ENCODE measurements at regions not wholly inside any gene's neighbourhood (a gene's known extent, or its start where the extent isn't known, plus 50 kb on each side); places are given as distances from the start of the nearest gene placed in this dataset.

DNA sequence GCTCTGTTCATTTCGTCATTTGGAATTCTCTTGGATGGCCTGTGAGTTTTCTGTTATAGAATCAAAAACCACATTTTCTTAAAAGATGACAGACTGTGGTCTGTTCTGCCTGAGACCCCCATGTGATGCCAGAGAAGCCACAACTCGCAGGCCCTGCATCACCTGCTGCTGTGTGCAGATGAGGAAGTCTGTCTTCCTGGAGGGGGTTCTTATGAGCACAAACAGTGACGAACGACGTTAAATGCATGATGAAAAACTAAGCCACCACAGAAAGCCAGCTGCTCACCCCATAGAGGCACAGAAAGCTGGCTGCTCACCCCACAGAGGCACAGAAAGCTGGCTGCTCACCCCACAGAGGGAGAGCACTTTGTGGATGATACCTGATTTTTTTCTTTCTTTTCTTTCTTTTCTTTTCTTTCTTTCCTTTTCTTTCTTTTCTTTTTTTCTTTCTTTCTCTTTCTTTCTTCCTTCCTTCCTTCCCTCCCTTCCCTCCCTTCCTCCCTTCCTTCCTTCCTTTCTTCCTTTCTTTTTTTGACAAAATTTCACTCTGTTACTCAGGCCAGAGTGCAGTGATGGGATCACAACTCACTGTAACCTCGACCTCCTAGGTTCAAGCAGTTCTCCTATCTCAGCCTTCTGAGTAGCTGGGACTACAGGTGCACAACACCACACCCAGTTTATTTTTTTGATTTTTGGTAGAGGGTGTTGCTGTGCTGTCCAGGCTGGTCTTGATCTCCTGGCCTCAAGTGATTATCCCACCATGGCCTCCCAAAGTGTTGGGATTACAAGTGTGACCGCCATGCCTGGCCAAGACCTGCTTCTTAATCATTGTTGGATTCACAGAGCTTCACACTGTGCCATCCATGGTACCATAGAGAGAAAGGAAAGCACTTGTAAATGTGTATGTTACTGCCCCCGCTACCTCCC, 1191.4 kb downstream of the UQCRFS1 start:
- no peak for DNase-seq (ENCODE audit: extremely low read depth, low read depth)
- TF ChIP-seq, protein P1, sequence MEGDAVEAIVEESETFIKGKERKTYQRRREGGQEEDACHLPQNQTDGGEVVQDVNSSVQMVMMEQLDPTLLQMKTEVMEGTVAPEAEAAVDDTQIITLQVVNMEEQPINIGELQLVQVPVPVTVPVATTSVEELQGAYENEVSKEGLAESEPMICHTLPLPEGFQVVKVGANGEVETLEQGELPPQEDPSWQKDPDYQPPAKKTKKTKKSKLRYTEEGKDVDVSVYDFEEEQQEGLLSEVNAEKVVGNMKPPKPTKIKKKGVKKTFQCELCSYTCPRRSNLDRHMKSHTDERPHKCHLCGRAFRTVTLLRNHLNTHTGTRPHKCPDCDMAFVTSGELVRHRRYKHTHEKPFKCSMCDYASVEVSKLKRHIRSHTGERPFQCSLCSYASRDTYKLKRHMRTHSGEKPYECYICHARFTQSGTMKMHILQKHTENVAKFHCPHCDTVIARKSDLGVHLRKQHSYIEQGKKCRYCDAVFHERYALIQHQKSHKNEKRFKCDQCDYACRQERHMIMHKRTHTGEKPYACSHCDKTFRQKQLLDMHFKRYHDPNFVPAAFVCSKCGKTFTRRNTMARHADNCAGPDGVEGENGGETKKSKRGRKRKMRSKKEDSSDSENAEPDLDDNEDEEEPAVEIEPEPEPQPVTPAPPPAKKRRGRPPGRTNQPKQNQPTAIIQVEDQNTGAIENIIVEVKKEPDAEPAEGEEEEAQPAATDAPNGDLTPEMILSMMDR (IDR thresholded peaks at IDR 0.05; ENCODE audit: low read depth, low read length, missing control alignments): no peak
- H3K4me3 ChIP-seq (replicated peaks; ENCODE audit: low read depth, low read length): no peak overlapping the region

DNA sequence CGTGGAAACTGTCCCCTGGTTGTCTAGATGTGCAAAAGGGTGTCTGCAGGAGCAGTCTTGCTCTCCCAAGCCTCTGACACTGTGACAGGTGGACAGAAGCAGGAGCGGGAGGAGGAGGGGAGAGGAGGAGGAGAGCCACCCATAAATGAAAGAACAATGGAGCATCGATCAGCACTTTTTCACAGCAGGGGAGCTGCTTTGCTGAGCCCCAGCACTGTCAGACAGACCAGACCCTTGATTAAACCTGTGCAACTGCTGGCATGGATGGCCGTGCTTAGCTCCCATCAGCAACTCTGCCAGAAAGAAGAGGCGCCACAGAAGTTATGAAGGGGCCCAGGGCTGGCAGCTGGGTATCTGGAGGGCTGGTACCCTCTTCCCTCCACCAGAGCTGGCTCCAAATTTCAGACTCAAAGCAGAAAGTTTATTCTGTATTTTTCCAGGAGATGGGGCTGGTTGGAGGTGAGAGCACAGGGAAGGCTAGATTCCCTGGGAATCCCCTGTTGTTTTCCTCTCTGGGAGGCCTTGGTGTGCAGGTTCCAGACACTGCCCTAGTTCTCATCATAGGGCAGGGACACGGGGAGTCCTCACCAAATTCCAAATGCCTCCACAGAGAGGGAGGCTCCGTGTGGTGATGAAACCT, 1192.2 kb downstream of the UQCRFS1 start:
- DNase-seq (ENCODE audit: extremely low read depth, low read depth): no peak
- TF ChIP-seq, protein P1 (IDR thresholded peaks at IDR 0.05; ENCODE audit: low read depth, low read length, missing control alignments): no peak
- H3K4me3 ChIP-seq (replicated peaks; ENCODE audit: low read depth, low read length): no peak overlapping the region

DNA sequence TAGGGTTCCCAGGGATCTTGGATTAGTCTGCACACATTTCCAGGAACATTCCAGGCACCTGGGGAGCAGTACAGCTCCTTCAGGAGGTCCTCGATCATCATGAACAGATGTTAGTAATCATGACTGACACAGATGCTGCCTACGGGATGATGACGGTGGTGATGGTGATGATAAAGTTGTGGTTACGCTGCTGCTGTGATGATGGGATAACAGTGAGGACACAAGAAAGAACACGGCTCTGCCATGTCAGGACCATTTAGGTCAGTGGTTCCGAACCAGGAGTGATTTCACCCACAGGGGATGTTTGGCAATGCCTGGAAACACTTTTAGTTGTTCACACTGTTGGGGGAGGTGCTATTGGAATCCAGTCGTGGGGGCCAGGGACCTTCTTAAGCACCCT, 1193.0 kb downstream of the UQCRFS1 start:
- TF ChIP-seq, protein P1 (IDR thresholded peaks at IDR 0.05; ENCODE audit: low read depth, low read length, missing control alignments): no peak
- DNase-seq (ENCODE audit: extremely low read depth, low read depth): no peak
- H3K4me3 ChIP-seq (replicated peaks; ENCODE audit: low read depth, low read length): no peak overlapping the region

DNA sequence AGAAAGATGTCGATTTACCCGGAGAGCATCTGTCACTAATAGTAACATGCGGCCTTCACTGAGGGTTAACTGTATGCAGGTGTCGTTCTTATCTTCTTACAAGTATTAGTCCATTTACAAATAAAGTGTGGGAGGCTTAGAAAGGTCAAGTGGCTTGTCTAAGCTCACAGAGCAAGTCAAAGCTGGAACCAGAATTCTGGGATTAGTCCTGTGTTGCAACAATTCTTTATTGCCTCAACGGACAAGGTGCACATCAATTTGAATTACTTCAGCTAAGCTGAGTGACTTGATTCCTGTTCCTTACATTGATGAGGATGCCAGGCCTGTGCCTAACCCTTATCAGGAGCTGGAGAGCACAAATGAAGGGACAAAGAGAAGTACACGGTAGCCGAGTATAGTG, 1193.6 kb downstream of the UQCRFS1 start:
- no peak for DNase-seq (ENCODE audit: extremely low read depth, low read depth)
- no peak overlapping the region for H3K4me3 ChIP-seq (replicated peaks; ENCODE audit: low read depth, low read length)
- TF ChIP-seq, protein P1 (IDR thresholded peaks at IDR 0.05; ENCODE audit: low read depth, low read length, missing control alignments): no peak

DNA sequence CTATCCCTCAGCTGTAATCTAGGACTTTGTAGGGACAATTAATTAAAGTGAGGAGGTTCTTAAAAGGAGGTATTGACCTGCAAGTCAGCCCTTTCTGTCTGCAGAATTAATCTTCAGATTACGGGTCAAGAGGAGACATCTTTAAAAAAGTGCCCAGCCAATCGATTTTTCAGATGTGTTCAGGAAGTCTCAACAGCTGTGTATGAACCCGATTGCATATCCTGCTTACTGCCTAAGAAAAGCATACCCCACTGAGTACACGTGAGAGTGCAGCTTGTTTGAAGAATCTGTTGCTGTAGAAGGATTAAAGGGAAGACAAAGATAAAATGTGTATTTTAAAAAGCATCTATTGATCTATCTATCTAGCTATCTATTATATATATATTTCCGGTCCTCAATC, 1194.5 kb downstream of the UQCRFS1 start:
- H3K4me3 ChIP-seq (replicated peaks; ENCODE audit: low read depth, low read length): no peak overlapping the region
- TF ChIP-seq, protein P1 (IDR thresholded peaks at IDR 0.05; ENCODE audit: low read depth, low read length, missing control alignments): no peak

DNA sequence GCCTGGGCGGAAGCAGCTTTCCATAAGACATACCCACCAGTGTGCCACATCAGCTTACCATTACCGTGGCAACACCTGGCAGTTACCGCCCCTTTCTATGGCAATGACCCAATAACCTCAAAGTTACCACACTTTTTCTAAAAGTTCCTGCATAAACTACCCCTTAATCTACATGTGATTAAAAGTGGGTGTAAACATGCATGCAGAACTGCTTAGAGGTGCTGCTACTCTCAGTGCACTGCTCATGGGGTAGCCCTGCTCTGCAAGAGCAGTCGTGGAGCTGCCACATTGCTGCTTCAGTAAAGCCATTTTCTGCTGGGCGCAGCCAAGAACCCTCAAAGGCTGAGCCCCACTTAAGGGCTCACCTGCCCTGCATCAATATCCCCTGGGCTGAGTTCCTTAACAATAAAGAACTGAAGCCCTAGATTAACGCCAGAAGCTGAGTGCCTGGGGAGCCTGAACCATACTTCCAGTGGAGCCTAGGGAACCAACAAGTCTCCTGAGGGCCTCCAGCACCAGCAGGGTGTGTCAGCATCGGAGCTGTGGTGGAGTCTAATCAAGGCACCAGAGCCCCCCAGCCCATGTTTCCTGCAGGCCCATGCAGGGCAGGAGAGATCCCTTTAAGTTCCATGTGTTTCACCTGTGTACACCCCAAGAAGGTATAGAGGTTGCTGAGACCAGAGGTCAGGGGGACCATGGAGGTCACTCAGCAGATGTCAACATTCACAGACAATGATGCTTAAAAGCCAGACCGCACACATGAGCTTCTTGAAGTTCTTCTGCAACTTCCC, 1198.1 kb downstream of the UQCRFS1 start:
- no peak for DNase-seq (ENCODE audit: extremely low read depth, low read depth)
- TF ChIP-seq, protein P1 (IDR thresholded peaks at IDR 0.05; ENCODE audit: low read depth, low read length, missing control alignments): no peak
- H3K4me3 ChIP-seq (replicated peaks; ENCODE audit: low read depth, low read length): no peak overlapping the region

More for the DNA sequence above, 1194.5 kb downstream of the UQCRFS1 start:
- DNase-seq (ENCODE audit: extremely low read depth, low read depth): no peak
